ENCODE measurements at regions not wholly inside any gene's neighbourhood (a gene's known extent, or its start where the extent isn't known, plus 50 kb on each side); places are given as distances from the start of the nearest gene placed in this dataset.

DNA sequence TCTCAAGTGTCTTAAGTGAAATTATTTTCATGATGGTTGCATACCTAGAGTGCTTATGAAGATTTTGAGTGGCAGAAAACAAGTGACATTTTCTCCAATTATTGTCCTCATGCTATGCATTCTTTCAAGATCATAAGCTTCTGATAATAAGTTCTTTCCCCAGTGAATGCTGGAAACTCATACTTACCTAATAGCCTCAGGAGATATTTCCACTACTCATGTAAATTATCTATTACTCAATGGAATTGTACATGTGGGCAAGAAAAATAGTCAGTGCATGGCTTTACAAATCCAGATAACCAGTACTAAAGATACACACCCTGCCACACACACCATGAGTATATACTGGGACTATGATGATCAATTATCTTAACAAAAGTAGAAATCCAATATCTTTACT lies 1219.4 kb upstream of the C9orf72 start:
- no peak for DNase-seq (ENCODE audit: low read depth, low spot score)
- ATAC-seq, result no peak
- no peaks in the 10 kb centered on the region for H3K4me1 ChIP-seq (ENCODE audit: control insufficient read depth, insufficient read depth, low read length)
- POLR2A ChIA-PET, result interaction anchor here (0.6 kb wide), 1 partner anchor 926 kb away, joined by 4 read pairs; no protein-coding TSS in a partner anchor
- TF ChIP-seq SIN3A (IDR thresholded peaks at IDR 0.05; ENCODE audit: borderline replicate concordance, insufficient read depth, low read depth, low read length), result no peak
- TF ChIP-seq POLR2AphosphoS5 (IDR thresholded peaks at IDR 0.05; ENCODE audit: low read depth, low read length), result no peak
- TF ChIP-seq TCF7L2 (IDR thresholded peaks at IDR 0.05; ENCODE audit: low read depth, low read length), result no peak
- TF ChIP-seq, protein P1, sequence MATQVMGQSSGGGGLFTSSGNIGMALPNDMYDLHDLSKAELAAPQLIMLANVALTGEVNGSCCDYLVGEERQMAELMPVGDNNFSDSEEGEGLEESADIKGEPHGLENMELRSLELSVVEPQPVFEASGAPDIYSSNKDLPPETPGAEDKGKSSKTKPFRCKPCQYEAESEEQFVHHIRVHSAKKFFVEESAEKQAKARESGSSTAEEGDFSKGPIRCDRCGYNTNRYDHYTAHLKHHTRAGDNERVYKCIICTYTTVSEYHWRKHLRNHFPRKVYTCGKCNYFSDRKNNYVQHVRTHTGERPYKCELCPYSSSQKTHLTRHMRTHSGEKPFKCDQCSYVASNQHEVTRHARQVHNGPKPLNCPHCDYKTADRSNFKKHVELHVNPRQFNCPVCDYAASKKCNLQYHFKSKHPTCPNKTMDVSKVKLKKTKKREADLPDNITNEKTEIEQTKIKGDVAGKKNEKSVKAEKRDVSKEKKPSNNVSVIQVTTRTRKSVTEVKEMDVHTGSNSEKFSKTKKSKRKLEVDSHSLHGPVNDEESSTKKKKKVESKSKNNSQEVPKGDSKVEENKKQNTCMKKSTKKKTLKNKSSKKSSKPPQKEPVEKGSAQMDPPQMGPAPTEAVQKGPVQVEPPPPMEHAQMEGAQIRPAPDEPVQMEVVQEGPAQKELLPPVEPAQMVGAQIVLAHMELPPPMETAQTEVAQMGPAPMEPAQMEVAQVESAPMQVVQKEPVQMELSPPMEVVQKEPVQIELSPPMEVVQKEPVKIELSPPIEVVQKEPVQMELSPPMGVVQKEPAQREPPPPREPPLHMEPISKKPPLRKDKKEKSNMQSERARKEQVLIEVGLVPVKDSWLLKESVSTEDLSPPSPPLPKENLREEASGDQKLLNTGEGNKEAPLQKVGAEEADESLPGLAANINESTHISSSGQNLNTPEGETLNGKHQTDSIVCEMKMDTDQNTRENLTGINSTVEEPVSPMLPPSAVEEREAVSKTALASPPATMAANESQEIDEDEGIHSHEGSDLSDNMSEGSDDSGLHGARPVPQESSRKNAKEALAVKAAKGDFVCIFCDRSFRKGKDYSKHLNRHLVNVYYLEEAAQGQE (IDR thresholded peaks at IDR 0.05; ENCODE audit: insufficient read depth in 1 of 2, low read depth in 2 of 2, low read length in 1 of 2), result no peak
- TF ChIP-seq, protein P2, sequence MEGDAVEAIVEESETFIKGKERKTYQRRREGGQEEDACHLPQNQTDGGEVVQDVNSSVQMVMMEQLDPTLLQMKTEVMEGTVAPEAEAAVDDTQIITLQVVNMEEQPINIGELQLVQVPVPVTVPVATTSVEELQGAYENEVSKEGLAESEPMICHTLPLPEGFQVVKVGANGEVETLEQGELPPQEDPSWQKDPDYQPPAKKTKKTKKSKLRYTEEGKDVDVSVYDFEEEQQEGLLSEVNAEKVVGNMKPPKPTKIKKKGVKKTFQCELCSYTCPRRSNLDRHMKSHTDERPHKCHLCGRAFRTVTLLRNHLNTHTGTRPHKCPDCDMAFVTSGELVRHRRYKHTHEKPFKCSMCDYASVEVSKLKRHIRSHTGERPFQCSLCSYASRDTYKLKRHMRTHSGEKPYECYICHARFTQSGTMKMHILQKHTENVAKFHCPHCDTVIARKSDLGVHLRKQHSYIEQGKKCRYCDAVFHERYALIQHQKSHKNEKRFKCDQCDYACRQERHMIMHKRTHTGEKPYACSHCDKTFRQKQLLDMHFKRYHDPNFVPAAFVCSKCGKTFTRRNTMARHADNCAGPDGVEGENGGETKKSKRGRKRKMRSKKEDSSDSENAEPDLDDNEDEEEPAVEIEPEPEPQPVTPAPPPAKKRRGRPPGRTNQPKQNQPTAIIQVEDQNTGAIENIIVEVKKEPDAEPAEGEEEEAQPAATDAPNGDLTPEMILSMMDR (IDR thresholded peaks at IDR 0.05), result no peak
- no peaks in the 10 kb centered on the region for H3K9me3 ChIP-seq (ENCODE audit: control insufficient read depth, insufficient read depth, low read depth, low read length)
- in situ Hi-C loops (cut with HindIII; ENCODE audit: low pct_unique_long_range_greater_than_20kb, low sequenced_read_pairs), result no loop called here
- no peak overlapping the region for H3K4me3 ChIP-seq (ENCODE audit: low read depth in 2 of 2, low read length in 2 of 2)
- intact Hi-C loops (cut with micrococcal nuclease; ENCODE audit: unreplicated experiment), result no loop called here
- CTCF ChIA-PET, result no interaction called here
- H3K27me3 ChIP-seq (ENCODE audit: control insufficient read depth, insufficient read depth, low read length), result no peaks in the 10 kb centered on the region
- H3K36me3 ChIP-seq (ENCODE audit: control insufficient read depth, insufficient read depth, low read length), result no peaks in the 10 kb centered on the region
- BruUV-seq (replicated peaks), result no TSS peak
- no peak overlapping the region for H3K27ac ChIP-seq (ENCODE audit: low read length)

DNA sequence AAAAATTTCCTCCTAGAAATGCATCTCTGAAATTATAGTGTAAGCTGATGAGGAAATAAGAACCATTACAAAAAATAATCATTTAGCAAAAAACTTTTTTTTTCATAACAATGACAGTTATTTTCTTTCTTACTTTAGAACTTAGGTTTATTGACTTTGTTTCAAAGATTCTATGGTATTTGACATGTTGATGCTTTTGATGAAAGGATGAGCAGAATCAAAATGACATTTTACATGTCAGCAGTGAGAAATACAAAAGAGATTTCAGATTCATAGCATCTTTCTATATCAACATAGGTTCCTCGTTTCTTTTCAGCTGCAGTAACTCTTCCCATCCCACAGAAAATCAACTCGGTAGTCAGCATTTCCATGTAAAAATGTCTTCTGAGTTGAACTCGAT lies 1226.6 kb upstream of the C9orf72 start:
- BruUV-seq (replicated peaks), result no TSS peak
- Histone ChIP-seq H3K4me3 (ENCODE audit: low read depth in 2 of 2, low read length in 2 of 2) (no peak overlapping the region), H3K4me1 (ENCODE audit: control insufficient read depth, insufficient read depth, low read length) (no peaks in the 10 kb centered on the region), H3K9me3 (ENCODE audit: control insufficient read depth, insufficient read depth, low read depth, low read length) (no peaks in the 10 kb centered on the region), H3K27me3 (ENCODE audit: control insufficient read depth, insufficient read depth, low read length) (no peaks in the 10 kb centered on the region), H3K27ac (ENCODE audit: low read length) (no peak overlapping the region), H3K36me3 (ENCODE audit: control insufficient read depth, insufficient read depth, low read length) (no peaks in the 10 kb centered on the region)
- ATAC-seq (no peak), DNase-seq (ENCODE audit: low read depth, low spot score) (no peak)
- POLR2A ChIA-PET, result no interaction called here
- CTCF ChIA-PET, result no interaction called here
- in situ Hi-C loops (cut with HindIII; ENCODE audit: low pct_unique_long_range_greater_than_20kb, low sequenced_read_pairs) (no loop called here), intact Hi-C loops (cut with micrococcal nuclease; ENCODE audit: unreplicated experiment) (no loop called here)
- TF ChIP-seq SIN3A (IDR thresholded peaks at IDR 0.05; ENCODE audit: borderline replicate concordance, insufficient read depth, low read depth, low read length), result no peak
- no peak for TF ChIP-seq TCF7L2 (IDR thresholded peaks at IDR 0.05; ENCODE audit: low read depth, low read length)
- TF ChIP-seq, protein P2 (IDR thresholded peaks at IDR 0.05), result no peak
- TF ChIP-seq POLR2AphosphoS5 (IDR thresholded peaks at IDR 0.05; ENCODE audit: low read depth, low read length), result no peak
- TF ChIP-seq, protein P1 (IDR thresholded peaks at IDR 0.05; ENCODE audit: insufficient read depth in 1 of 2, low read depth in 2 of 2, low read length in 1 of 2), result no peak
